Common myeloid progenitor, CD34-positive (primary cell): ENCODE measurements at regions not wholly inside any gene's neighbourhood (a gene's known extent, or its start where the extent isn't known, plus 50 kb on each side); places are given as distances from the start of the nearest gene placed in this dataset.
"Not testable (repeated sequence)": the region's sequence is repeated elsewhere in the genome, so short reads cannot be mapped to it uniquely, and the experiment has no call there.

Experiments
- CTCF ChIA-PET: fragments of 350-600 bp; sonication (Branson Sonifier 250); formaldehyde crosslinking; loops from one replicate; lab custom pipeline; 2021; ENCODE audit warnings: antibody characterized with exemption; lab: Charles Lee
- POLR2A ChIA-PET: fragments of 350-600 bp; sonication (Branson Sonifier 250); formaldehyde crosslinking; loops from one replicate; lab custom pipeline; 2021; ENCODE audit warnings: antibody characterized with exemption; lab: Charles Lee
- DNase-seq, 3 donors: peaks; one replicate each; pipeline versions ENCODE4 v3.0.0 to v3.0.0-alpha.2; 2013
- H3K27ac ChIP-seq, 2 experiments: 1 replicate in 1 of 2; 2 replicates in 1 of 2; pipeline ENCODE4 v1.7.0; 2013; ENCODE audit warnings: inconsistent platforms in 2 of 2, low read length in 2 of 2, mild to moderate bottlenecking in 2 of 2, low read depth in 1 of 2, moderate library complexity in 1 of 2; ENCODE audit not compliant: severe bottlenecking in 2 of 2, insufficient read depth in 1 of 2, poor library complexity in 1 of 2
- H3K27me3 ChIP-seq, 5 experiments: replicated peaks in 2 of 5; 1 replicate in 3 of 5; 2 replicates in 2 of 5; pipeline versions ENCODE4 v1.6.1 to v1.7.0; 2013; ENCODE audit warnings: low read length in 4 of 5, mild to moderate bottlenecking in 2 of 5, moderate library complexity in 2 of 5, inconsistent platforms in 1 of 5; ENCODE audit not compliant: insufficient read depth in 5 of 5, control insufficient read depth in 4 of 5
- H3K36me3 ChIP-seq, 4 experiments: 1 replicate in 2 of 4; 2 replicates in 2 of 4; pipeline versions ENCODE4 v1.6.1 to v1.7.0; 2013; ENCODE audit warnings: low read length in 3 of 4, control low read depth in 1 of 4, mild to moderate bottlenecking in 1 of 4; ENCODE audit not compliant: control insufficient read depth in 4 of 4, insufficient read depth in 4 of 4
- H3K4me1 ChIP-seq, 4 experiments: 1 replicate in 3 of 4; 2 replicates in 1 of 4; pipeline versions ENCODE4 v1.6.1 to v1.7.1; 2013; ENCODE audit warnings: low read length in 3 of 4, mild to moderate bottlenecking in 3 of 4, control low read depth in 1 of 4, inconsistent platforms in 1 of 4, moderate library complexity in 1 of 4; ENCODE audit not compliant: control insufficient read depth in 4 of 4, insufficient read depth in 4 of 4; ENCODE audit errors: control extremely low read depth in 1 of 4
- H3K4me3 ChIP-seq, 7 experiments: 1 replicate in 4 of 7; 2 replicates in 3 of 7; pipeline versions ENCODE4 v1.5.1 to v1.7.0; 2013; ENCODE audit warnings: mild to moderate bottlenecking in 7 of 7, low read length in 6 of 7, moderate library complexity in 6 of 7, inconsistent platforms in 2 of 7, low read depth in 2 of 7, control low read depth in 1 of 7; ENCODE audit not compliant: insufficient read depth in 4 of 7, control insufficient read depth in 1 of 7; ENCODE audit errors: extremely low read depth in 1 of 7
- H3K9me3 ChIP-seq, 5 experiments: 1 replicate in 4 of 5; 2 replicates in 1 of 5; pipeline versions ENCODE4 v1.6.1 to v1.7.1; 2013; ENCODE audit warnings: low read length in 4 of 5, mild to moderate bottlenecking in 2 of 5, inconsistent platforms in 1 of 5, low read depth in 1 of 5, moderate library complexity in 1 of 5; ENCODE audit not compliant: control insufficient read depth in 4 of 5, insufficient read depth in 2 of 5; ENCODE audit errors: control extremely low read depth in 1 of 5
- WGBS: methylation state at CpG from one replicate; pipeline ENCODE4 v1.1.5; 2013; ENCODE audit not compliant: insufficient coverage; 5-methylcytosine and 5-hydroxymethylcytosine counted together

DNA sequence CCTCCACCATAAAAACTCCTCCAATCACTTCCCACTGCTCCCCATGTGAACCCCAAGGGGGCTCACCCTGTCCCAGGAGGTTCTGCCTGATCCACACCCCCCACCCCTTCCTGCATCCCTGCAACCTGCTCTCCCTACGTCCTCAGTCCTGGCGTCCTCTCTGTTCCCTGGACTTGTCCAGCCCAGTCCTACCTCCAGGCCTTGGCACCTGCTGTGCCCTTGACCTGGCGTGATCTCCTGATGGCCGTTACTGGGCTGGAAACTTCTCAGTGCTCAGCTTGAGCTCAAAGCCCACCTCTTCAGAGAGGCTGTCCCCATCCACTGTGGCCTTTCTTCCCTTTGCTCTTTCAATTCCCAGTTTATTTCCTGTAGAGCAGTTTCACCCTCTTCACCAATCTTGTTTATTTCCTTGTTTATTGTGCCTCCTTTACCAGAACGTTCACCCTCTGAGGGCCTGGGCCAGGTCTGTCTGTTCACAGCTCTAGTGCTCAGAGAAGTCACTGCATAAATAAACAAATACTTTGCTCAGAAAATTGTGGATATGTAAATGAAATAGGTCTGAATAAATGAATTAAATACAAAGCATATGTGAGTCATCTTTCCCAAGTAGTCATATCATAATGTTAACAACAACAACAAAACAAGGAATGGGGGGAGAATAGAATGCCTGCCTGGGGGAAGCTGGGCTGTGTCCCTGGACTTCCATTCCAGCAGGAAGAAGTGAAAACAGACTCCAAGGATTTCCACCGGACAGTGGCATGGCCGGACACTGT is 175.7 kb upstream of the SULF2 start:
- Histone ChIP-seq H3K4me3 (no peak overlapping the region), H3K4me1 (no peaks in the 10 kb centered on the region), H3K36me3 (no peaks in the 10 kb centered on the region), H3K9me3 (no peaks in the 10 kb centered on the region), H3K27me3 (peaks cover 0 to 5% (median 2%) of the 10 kb centered on the region in 5 experiments), H3K27ac (no peak overlapping the region)
- POLR2A ChIA-PET = interaction anchor here (0.6 kb wide), 1 partner anchor 88 kb away, joined by 3 read pairs; no protein-coding TSS in a partner anchor
- CTCF ChIA-PET = no interaction called here
- no peak for DNase-seq
- WGBS = 89% methylated on average over 7 of the region's 7 CpGs

DNA sequence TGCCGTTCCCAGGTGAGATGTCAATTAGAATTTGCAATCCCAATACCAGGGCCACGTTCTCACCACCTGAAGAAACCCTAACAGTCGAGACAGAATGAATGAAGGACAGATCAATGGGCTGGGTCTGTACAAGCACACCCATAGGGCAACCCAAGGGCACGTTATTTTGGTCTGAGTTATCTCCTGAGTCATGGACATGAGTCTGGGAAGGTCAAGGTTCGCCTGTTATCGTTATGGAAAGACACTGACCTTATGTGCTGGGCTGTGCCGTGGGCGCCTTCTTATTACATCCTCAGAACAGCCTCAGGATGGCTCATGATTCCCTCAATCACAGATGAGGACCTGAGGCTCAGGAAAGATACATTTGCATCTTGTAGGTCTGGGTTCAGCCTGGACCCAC is 175.0 kb upstream of the SULF2 start:
- ChIA-PET POLR2A (no interaction called here), CTCF (no interaction called here)
- no peak for DNase-seq
- H3K27ac ChIP-seq = no peak overlapping the region
- no peaks in the 10 kb centered on the region for H3K9me3 ChIP-seq
- H3K4me1 ChIP-seq = no peaks in the 10 kb centered on the region
- no peak overlapping the region for H3K4me3 ChIP-seq
- H3K27me3 ChIP-seq = peaks cover 0 to 8% (median 0%) of the 10 kb centered on the region in 5 experiments
- 94% methylated on average over 8 of the region's 8 CpGs for WGBS
- H3K36me3 ChIP-seq = no peaks in the 10 kb centered on the region

DNA sequence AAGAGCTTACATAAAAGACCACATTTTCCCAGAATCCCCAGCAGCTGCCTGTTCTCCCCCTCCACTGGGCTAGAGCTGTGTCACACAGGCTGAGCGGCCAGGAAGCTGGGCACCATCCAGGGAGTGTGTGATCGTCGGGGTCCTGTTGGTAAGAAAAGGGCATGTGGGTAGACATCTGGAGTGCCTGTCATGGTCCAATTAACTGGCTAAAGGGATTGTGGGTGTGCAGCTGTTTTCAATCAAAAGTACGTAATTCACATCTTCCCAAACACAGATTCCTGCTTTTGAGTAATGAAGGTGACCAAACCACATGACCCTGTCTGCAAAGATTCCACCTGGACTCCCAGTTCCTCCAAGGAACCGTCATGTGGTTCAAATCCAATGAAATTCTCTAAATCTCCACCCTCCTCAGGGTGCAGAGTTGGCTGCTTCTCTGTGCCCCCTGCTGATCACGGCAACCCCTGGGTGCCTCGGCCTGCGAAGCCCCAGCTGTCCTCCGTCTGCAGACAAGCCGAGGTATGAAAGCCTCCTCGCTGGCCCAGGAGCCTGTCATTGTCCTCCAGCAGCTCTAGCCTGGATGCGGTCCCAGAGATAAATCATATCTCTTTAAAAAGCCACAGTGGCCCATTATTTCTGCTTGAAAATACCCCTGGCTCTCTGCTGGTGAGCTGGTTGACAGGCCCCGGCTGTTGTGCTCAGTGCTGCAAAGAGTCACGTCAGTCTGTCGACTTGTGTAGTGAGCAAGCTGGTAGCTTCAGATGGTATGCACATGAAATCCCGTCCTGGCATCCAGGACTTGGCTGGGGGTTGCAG is 172.9 kb upstream of the SULF2 start:
- peaks cover 0 to 16% (median 2%) of the 10 kb centered on the region in 5 experiments for H3K27me3 ChIP-seq
- H3K36me3 ChIP-seq, H3K27ac ChIP-seq, POLR2A ChIA-PET, DNase-seq, CTCF ChIA-PET, H3K9me3 ChIP-seq, H3K4me1 ChIP-seq, H3K4me3 ChIP-seq: not testable (repeated sequence)
- WGBS = 91% methylated on average over 9 of the region's 16 CpGs

DNA sequence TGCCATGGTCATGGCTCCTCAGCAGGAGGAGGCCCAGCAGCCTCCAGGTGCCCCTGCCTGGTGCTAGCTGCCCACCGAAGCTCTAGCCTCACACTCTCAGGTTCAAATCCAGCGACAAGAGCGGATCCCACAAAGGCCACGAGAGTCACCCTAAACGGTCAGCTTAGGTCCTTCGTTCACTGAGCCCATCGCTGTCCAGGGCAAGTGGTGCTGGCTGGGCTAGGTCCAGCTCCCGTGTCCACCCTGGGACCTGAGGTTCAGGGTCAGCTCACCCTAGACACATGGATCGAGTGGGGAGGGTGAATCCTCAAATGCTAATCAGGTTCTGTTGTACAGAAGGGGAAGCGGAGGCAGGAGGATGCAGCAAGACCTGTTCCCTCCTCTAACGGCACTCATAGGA is 171.9 kb upstream of the SULF2 start:
- Histone ChIP-seq H3K27ac (no peak overlapping the region), H3K4me3 (no peak overlapping the region), H3K9me3 (no peaks in the 10 kb centered on the region), H3K36me3 (no peaks in the 10 kb centered on the region), H3K4me1 (no peaks in the 10 kb centered on the region), H3K27me3 (peaks cover 0 to 16% (median 2%) of the 10 kb centered on the region in 5 experiments)
- WGBS = 96% methylated on average over 11 of the region's 11 CpGs
- ChIA-PET POLR2A (no interaction called here), CTCF (no interaction called here)
- DNase-seq = no peak

DNA sequence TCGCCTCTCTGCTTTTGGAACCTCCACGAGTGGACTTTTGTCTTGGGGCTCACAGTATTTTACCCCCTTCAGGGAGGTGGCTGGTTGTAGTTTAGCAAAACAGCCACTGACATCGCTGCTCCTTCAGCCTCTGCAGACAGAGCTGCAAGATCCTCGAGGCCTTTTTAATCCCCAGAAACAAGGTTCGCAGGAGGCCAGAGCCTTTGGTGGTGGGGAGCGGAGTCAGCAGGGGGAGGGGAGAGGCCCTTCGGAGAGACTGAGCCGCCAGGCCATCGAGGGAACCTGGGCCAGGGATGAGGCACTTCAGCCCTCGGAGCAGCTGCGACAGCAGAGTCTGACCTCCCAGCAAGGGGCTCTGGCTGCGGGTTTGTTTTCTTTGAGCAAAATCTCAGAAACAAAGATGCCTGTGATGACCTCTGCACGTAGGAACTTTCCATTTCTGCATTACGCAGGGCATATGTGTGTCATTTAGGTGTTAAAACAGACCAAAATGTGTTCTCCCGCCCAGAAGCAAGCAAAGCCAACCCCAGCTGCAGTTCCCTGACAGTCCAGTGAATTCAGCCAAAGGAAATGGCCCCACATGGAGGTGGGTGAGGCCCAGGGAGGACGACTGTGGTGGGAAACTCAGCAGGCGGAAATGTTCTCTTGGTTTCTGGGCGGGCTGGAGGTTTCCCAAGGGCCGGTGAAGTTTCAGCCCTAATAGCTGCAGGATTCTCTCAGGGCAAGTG is 171.2 kb upstream of the SULF2 start:
- POLR2A ChIA-PET = no interaction called here
- 94% methylated on average over 18 of the region's 19 CpGs for WGBS
- no peak overlapping the region for H3K27ac ChIP-seq
- H3K9me3 ChIP-seq = no peaks in the 10 kb centered on the region
- CTCF ChIA-PET = no interaction called here
- H3K27me3 ChIP-seq = peaks cover 0 to 16% (median 2%) of the 10 kb centered on the region in 5 experiments
- no peaks in the 10 kb centered on the region for H3K4me1 ChIP-seq
- no peak overlapping the region for H3K4me3 ChIP-seq
- no peak for DNase-seq
- H3K36me3 ChIP-seq = no peaks in the 10 kb centered on the region

DNA sequence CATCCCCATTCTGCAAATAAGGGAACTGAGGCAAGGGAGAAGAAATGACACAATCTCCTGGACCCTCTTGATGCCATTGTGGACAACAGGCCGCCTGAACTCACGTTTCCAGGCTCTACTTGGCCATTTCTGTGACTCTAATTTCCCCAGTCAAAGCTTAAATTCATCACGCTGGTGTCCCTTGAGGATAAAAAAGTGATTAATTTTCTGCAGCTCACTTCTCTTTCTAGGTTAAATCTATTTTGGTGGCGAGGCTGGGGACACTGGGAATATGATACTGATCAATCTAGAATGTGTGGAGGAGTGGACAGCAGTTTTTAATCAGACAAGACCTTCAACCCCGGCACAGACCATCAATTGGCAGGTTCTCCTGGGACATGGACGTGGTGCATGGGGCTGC is 168.2 kb upstream of the SULF2 start:
- 96% methylated on average over 5 of the region's 6 CpGs for WGBS
- H3K4me3 ChIP-seq = no peak overlapping the region
- peaks cover 0 to 16% (median 2%) of the 10 kb centered on the region in 5 experiments for H3K27me3 ChIP-seq
- ChIA-PET CTCF (no interaction called here), POLR2A (no interaction called here)
- H3K9me3 ChIP-seq = no peaks in the 10 kb centered on the region
- no peak for DNase-seq
- no peaks in the 10 kb centered on the region for H3K36me3 ChIP-seq
- H3K4me1 ChIP-seq = no peaks in the 10 kb centered on the region
- H3K27ac ChIP-seq = no peak overlapping the region
